CD4-positive, alpha-beta T cell (primary cell): ENCODE measurements at regions not wholly inside any gene's neighbourhood (a gene's known extent, or its start where the extent isn't known, plus 50 kb on each side); places are given as distances from the start of the nearest gene placed in this dataset.
"Not testable (repeated sequence)": the region's sequence is repeated elsewhere in the genome, so short reads cannot be mapped to it uniquely, and the experiment has no call there.

Experiments used
- ATAC-seq: fragments of 200-7000 bp; cut with Tn5 transposase; one replicate; pipeline ENCODE4 v1.10.0; 2022; ENCODE audit warnings: mild to moderate bottlenecking; ENCODE audit not compliant: poor library complexity
- CTCF ChIA-PET: fragments of 350-600 bp; sonication (Branson Sonifier 250); formaldehyde crosslinking; loops from one replicate; lab custom pipeline; 2021; ENCODE audit warnings: antibody characterized with exemption, inconsistent platforms; lab: Charles Lee
- POLR2A ChIA-PET: fragments of 350-600 bp; sonication (Branson Sonifier 250); formaldehyde crosslinking; loops from one replicate; lab custom pipeline; 2021; ENCODE audit warnings: antibody characterized with exemption, inconsistent platforms; lab: Charles Lee
- DNase-seq, 14 experiments: peaks; one replicate each; pipeline ENCODE4 v3.0.0-alpha.2; 2013 to 2020; ENCODE audit warnings: mixed read lengths in 2 of 14
- H3K27ac ChIP-seq, 2 donors: one replicate each; pipeline versions ENCODE4 v1.5.1 to v1.7.0; 2013; ENCODE audit warnings: low read length in 2 of 2, low read depth in 1 of 2, mild to moderate bottlenecking in 1 of 2
- H3K27me3 ChIP-seq, 2 experiments: 1 replicate in 1 of 2; 2 replicates in 1 of 2; pipeline versions ENCODE4 v1.6.1 to v1.7.0; 2013; ENCODE audit warnings: low read length in 2 of 2, control low read depth in 1 of 2, mild to moderate bottlenecking in 1 of 2, moderate library complexity in 1 of 2; ENCODE audit not compliant: insufficient read depth in 2 of 2, control insufficient read depth in 1 of 2
- H3K36me3 ChIP-seq: one replicate; pipeline ENCODE4 v1.6.1; 2013; ENCODE audit warnings: low read length, control low read depth; ENCODE audit not compliant: insufficient read depth
- H3K4me1 ChIP-seq: one replicate; pipeline ENCODE4 v1.6.1; 2013; ENCODE audit warnings: low read length, control low read depth; ENCODE audit not compliant: insufficient read depth
- H3K4me3 ChIP-seq: one replicate; pipeline ENCODE4 v1.5.1; 2013; ENCODE audit warnings: mild to moderate bottlenecking, low read length, moderate library complexity
- H3K9me3 ChIP-seq, 2 experiments: 1 replicate in 1 of 2; 2 replicates in 1 of 2; pipeline versions ENCODE4 v1.6.1 to v1.7.0; 2013; ENCODE audit warnings: low read length in 2 of 2, mild to moderate bottlenecking in 2 of 2, control low read depth in 1 of 2, moderate library complexity in 1 of 2; ENCODE audit not compliant: control insufficient read depth in 1 of 2, insufficient read depth in 1 of 2
- H3K27ac Mint-ChIP-seq: one replicate; pipeline ENCODE4 v1.8.0; 2020; ENCODE audit warnings: mixed read lengths
- H3K27me3 Mint-ChIP-seq: one replicate; pipeline ENCODE4 v1.8.0; 2021; ENCODE audit warnings: mixed read lengths
- H3K36me3 Mint-ChIP-seq: one replicate; pipeline ENCODE4 v1.8.0; 2021; ENCODE audit warnings: low read depth, mixed read lengths
- H3K4me1 Mint-ChIP-seq: one replicate; pipeline ENCODE4 v1.8.0; 2021; ENCODE audit warnings: low read depth, mixed read lengths
- H3K4me3 Mint-ChIP-seq: one replicate; pipeline ENCODE4 v1.8.0; 2020; ENCODE audit warnings: mild to moderate bottlenecking, mixed read lengths
- H3K9me3 Mint-ChIP-seq: one replicate; pipeline ENCODE4 v1.8.0; 2020; ENCODE audit warnings: mixed read lengths
- CTCF ChIP-seq: fragments of 200-600 bp; IDR thresholded peaks from one replicate; pipeline ENCODE4 v1.8.0; 2022; ENCODE audit warnings: antibody characterized with exemption, mild to moderate bottlenecking
- intact Hi-C, 2 experiments: fragments of 100-400 bp; cut with DNase I in 1 of 2; cut with micrococcal nuclease in 1 of 2; formaldehyde crosslinking; loops; one replicate each; pipeline versions ENCODE4 v1.15.1 to v1.9.0; 2023 to 2025; cut with DNase I, micrococcal nuclease

- Histone ChIP-seq H3K36me3 (no peaks in the 10 kb centered on the region), H3K4me1 (no peaks in the 10 kb centered on the region), H3K4me3 (no peak overlapping the region), H3K27ac (no peak overlapping the region), H3K9me3 (peaks cover 0 to 4% of the 10 kb centered on the region in 2 experiments), H3K27me3 (no peaks in the 10 kb centered on the region)
- ATAC-seq (no peak), DNase-seq (no peak)
- Mint-ChIP-seq H3K4me3 (no peak overlapping the region), H3K27ac (no peak overlapping the region), H3K4me1 (no peaks in the 10 kb centered on the region), H3K27me3 (no peaks in the 10 kb centered on the region), H3K9me3 (no peaks in the 10 kb centered on the region), H3K36me3 (no peaks in the 10 kb centered on the region)
- intact Hi-C loops = no loop called here
- CTCF ChIA-PET = no interaction called here
- TF ChIP-seq CTCF = no peak
- POLR2A ChIA-PET = no interaction called here
These were observed 814.2 kb upstream of the SLC39A10 start for GRCh38 chr2:194842871-194843270.

GRCh38 chr2:194834371-194834770, 822.7 kb upstream of the SLC39A10 start:
- H3K4me1 Mint-ChIP-seq, DNase-seq, H3K9me3 ChIP-seq, CTCF ChIA-PET, ATAC-seq, H3K36me3 Mint-ChIP-seq, intact Hi-C loops, H3K4me3 Mint-ChIP-seq, H3K4me3 ChIP-seq, H3K9me3 Mint-ChIP-seq, H3K27me3 Mint-ChIP-seq, H3K27ac ChIP-seq, POLR2A ChIA-PET, H3K4me1 ChIP-seq, H3K27ac Mint-ChIP-seq, H3K36me3 ChIP-seq, H3K27me3 ChIP-seq: not testable (repeated sequence)

- intact Hi-C loops = no loop called here
- no peaks in the 10 kb centered on the region for H3K27me3 Mint-ChIP-seq
- H3K9me3 ChIP-seq = peaks cover 0 to 3% of the 10 kb centered on the region in 2 experiments
- no peaks in the 10 kb centered on the region for H3K4me1 Mint-ChIP-seq
- no peak overlapping the region for H3K27ac ChIP-seq
- H3K4me1 ChIP-seq = no peaks in the 10 kb centered on the region
- ChIA-PET CTCF (no interaction called here), POLR2A (no interaction called here)
- no peaks in the 10 kb centered on the region for H3K36me3 ChIP-seq
- H3K27ac Mint-ChIP-seq = no peak overlapping the region
- no peak overlapping the region for H3K4me3 ChIP-seq
- H3K36me3 Mint-ChIP-seq = no peaks in the 10 kb centered on the region
- ATAC-seq (no peak), DNase-seq (no peak)
- H3K27me3 ChIP-seq = no peaks in the 10 kb centered on the region
- H3K9me3 Mint-ChIP-seq = no peaks in the 10 kb centered on the region
- no peak overlapping the region for H3K4me3 Mint-ChIP-seq
- TF ChIP-seq CTCF = no peak
These were observed 830.8 kb upstream of the SLC39A10 start for GRCh38 chr2:194826241-194826640.

GRCh38 chr2:194824450-194824849, 832.6 kb upstream of the SLC39A10 start:
- POLR2A ChIA-PET = no interaction called here
- no peaks in the 10 kb centered on the region for H3K4me1 Mint-ChIP-seq
- Histone ChIP-seq H3K4me1 (no peaks in the 10 kb centered on the region), H3K9me3 (peaks cover 0 to 3% of the 10 kb centered on the region in 2 experiments), H3K36me3 (no peaks in the 10 kb centered on the region), H3K27ac (no peak overlapping the region), H3K27me3 (no peaks in the 10 kb centered on the region), H3K4me3 (no peak overlapping the region)
- TF ChIP-seq CTCF = no peak
- ATAC-seq (no peak), DNase-seq (no peak)
- CTCF ChIA-PET = no interaction called here
- no peaks in the 10 kb centered on the region for H3K36me3 Mint-ChIP-seq
- intact Hi-C loops = no loop called here
- H3K27me3 Mint-ChIP-seq = no peaks in the 10 kb centered on the region
- no peak overlapping the region for H3K27ac Mint-ChIP-seq
- H3K4me3 Mint-ChIP-seq = no peak overlapping the region
- no peaks in the 10 kb centered on the region for H3K9me3 Mint-ChIP-seq
